ENCODE measurements at regions not wholly inside any gene's neighbourhood (a gene's known extent, or its start where the extent isn't known, plus 50 kb on each side); places are given as distances from the start of the nearest gene placed in this dataset.
A peak's percentile ranks its signal among the peaks of the same experiment; 100 is the strongest.

DNA sequence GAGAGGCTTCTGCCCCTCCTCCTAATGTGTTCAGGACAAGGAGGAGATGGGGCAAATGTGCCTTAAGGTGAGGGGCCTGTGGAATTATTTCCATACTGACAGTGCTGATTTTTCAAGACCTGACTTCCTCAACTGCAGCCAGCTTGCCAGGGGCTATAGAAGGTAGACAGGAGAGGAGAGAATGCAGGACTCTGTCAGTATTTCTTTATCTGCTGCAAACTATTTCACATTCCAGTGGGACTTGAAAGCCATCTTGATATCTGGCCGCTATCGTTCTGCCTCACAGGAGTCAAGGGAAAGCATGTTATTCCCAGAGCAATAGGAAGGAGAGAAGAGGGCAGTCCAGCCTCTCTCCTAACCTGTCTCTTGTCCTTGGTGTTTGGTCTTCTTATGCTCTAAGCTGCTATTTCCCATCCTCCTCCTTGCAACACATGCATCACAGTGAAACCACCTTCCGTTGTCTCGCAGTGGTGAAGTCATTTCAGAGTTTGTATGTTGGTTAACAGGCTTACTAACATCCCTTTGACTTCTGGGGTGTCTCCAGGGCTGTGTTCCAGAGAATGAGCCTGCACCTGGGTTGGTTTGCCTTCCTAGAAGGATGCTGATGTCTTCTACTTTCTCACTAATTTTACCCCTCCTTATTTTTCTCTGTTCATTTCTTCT is 95.1 kb upstream of the MRPS22 start:
- intact Hi-C loops (cut with DNase I; ENCODE audit: low total_unique reads): no loop called here
- DNase-seq (ENCODE audit: low spot score in 2 of 2): peak in 1 of 2 donors; percentile 62
- TF ChIP-seq, protein P1, sequence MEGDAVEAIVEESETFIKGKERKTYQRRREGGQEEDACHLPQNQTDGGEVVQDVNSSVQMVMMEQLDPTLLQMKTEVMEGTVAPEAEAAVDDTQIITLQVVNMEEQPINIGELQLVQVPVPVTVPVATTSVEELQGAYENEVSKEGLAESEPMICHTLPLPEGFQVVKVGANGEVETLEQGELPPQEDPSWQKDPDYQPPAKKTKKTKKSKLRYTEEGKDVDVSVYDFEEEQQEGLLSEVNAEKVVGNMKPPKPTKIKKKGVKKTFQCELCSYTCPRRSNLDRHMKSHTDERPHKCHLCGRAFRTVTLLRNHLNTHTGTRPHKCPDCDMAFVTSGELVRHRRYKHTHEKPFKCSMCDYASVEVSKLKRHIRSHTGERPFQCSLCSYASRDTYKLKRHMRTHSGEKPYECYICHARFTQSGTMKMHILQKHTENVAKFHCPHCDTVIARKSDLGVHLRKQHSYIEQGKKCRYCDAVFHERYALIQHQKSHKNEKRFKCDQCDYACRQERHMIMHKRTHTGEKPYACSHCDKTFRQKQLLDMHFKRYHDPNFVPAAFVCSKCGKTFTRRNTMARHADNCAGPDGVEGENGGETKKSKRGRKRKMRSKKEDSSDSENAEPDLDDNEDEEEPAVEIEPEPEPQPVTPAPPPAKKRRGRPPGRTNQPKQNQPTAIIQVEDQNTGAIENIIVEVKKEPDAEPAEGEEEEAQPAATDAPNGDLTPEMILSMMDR (IDR thresholded peaks at IDR 0.05): no peak
- no peak for TF ChIP-seq POLR2A (IDR thresholded peaks at IDR 0.05)
- 85 to 88% methylated on average over 4 of the region's 4 CpGs for whole genome bisulfite sequencing, 2 donors
- no peak overlapping the region for H3K4me3 ChIP-seq (ENCODE audit: low read depth, poor library complexity, severe bottlenecking)

DNA sequence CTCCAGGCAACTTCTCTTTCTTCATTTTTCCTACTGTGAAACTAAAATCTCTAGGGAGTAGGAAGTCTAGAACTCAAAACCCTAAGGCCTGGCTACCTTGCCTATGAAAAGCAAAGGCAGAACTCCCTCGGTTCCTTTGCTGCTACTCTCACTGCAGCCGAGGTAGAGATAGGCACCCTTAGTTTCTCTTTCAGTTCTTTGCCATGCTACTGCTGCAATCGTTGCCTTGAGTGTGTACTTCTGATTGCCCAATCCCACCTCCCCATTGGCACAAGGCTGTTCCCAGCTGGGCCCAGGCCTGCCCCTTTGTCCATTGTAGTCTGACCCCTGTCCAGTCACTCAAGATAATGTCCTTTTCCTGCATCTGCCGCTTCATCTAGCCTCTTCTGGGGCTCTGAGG is 92.3 kb upstream of the MRPS22 start:
- intact Hi-C loops (cut with DNase I; ENCODE audit: low total_unique reads): no loop called here
- TF ChIP-seq POLR2A (IDR thresholded peaks at IDR 0.05): no peak
- TF ChIP-seq, protein P1 (IDR thresholded peaks at IDR 0.05): no peak
- peak in 1 of 2 donors; percentile 40 for DNase-seq (ENCODE audit: low spot score in 2 of 2)
- 78 to 83% methylated on average over 4 of the region's 4 CpGs for WGBS, 2 donors
- no peak overlapping the region for H3K4me3 ChIP-seq (ENCODE audit: low read depth, poor library complexity, severe bottlenecking)

DNA sequence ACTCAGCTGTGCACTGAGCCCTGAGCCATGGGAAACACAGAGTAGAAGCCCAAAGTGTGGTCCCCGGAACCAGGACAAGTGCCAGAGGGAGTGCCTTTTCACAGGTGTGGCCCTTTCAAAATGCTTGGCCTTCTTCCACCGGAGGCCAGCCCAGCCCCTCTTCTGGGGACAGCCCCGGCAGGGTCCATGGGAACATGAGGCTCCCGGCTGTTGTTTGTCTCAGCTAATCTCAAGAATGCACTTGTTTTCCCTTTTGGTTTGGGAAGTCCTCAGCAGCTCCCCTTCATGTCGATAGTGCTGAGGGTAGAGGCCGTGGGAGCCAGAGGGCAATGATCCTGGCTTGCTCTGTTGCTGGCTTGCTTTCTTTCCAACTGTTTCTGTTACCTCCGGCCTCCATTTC is 91.1 kb upstream of the MRPS22 start:
- no peak overlapping the region for H3K4me3 ChIP-seq (ENCODE audit: low read depth, poor library complexity, severe bottlenecking)
- 65 to 73% methylated on average over 7 of the region's 7 CpGs for WGBS, 2 donors
- no peak for TF ChIP-seq POLR2A (IDR thresholded peaks at IDR 0.05)
- TF ChIP-seq, protein P1 (IDR thresholded peaks at IDR 0.05): no peak
- no peak for DNase-seq (ENCODE audit: low spot score in 2 of 2)
- intact Hi-C loops (cut with DNase I; ENCODE audit: low total_unique reads): no loop called here

DNA sequence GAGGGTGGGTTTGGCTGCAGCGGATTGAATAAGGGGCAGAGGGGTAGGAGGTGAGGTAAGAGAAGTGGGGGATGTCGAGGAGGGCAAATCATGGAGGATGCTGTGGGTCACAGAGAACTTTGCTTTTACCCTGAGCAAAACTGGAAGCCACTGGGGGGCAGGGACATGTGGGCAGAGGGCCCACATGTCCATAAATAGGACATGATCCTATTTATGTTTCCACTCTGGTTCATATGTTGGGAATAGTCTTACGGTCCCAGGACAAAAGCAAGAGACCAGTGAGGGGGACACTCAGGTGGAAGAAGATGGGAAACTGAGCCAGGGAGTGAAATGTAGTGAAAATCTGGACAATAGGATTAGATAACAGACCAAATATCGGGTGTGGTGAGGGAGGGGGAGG is 85.5 kb upstream of the MRPS22 start:
- TF ChIP-seq, protein P1 (IDR thresholded peaks at IDR 0.05): no peak
- TF ChIP-seq POLR2A (IDR thresholded peaks at IDR 0.05): no peak
- H3K4me3 ChIP-seq (ENCODE audit: low read depth, poor library complexity, severe bottlenecking): no peak overlapping the region
- DNase-seq (ENCODE audit: low spot score in 2 of 2): peak in 1 of 2 donors; percentile 32
- WGBS, 2 donors: 67 to 71% methylated on average over 4 of the region's 4 CpGs
- intact Hi-C loops (cut with DNase I; ENCODE audit: low total_unique reads): no loop called here

DNA sequence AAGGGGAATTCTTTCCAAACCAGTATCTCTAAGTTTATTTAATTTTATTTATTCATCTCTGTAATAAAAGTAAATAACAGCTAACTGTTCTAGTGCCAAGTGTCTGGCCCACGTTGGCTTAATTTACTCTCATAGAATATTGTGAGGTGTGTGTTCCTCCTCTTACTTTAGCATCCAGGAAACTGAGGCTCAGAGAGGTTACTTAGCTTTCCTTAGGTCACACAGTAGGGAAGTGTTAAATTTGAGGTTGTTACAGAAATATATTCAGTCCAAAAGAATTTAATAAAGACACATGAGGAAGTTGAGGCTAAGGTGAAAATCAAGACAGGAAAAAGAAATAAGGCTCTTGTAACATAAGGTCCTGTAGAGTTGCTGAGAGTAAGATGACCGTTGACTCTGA is 84.4 kb upstream of the MRPS22 start:
- no peak overlapping the region for H3K4me3 ChIP-seq (ENCODE audit: low read depth, poor library complexity, severe bottlenecking)
- DNase-seq (ENCODE audit: low spot score in 2 of 2): peak in 1 of 2 donors; percentile 9
- intact Hi-C loops (cut with DNase I; ENCODE audit: low total_unique reads): no loop called here
- WGBS, 2 donors: 81 to 84% methylated on average over 2 of the region's 2 CpGs
- TF ChIP-seq, protein P1 (IDR thresholded peaks at IDR 0.05): no peak
- TF ChIP-seq POLR2A (IDR thresholded peaks at IDR 0.05): no peak

DNA sequence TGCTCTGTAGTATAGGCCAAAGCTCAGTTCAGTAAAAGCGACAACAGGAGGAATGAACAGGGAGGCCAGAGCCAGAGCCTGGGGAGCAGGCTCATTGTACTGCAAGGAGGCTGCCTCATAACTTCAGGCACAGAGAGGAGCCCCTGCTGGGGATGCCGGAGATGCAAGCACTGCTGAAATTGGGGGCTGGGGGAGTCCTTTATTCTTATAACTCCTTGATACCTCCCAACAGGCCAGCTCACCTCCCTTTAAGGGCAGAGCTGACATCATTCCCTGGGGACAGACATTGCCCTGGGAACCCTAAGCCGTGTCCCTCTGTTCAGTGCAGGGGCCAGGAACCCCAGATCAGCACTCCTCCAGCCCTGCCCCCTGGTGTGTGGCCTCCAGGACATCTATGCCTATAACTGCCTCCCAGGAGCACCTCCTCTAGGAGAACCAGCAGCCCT is 83.8 kb upstream of the MRPS22 start:
- peak in 1 of 2 donors; percentile 52 for DNase-seq (ENCODE audit: low spot score in 2 of 2)
- TF ChIP-seq POLR2A (IDR thresholded peaks at IDR 0.05): no peak
- TF ChIP-seq, protein P1 (IDR thresholded peaks at IDR 0.05): no peak
- WGBS, 2 donors: 72 to 81% methylated on average over 2 to 3 of the region's 3 CpGs
- intact Hi-C loops (cut with DNase I; ENCODE audit: low total_unique reads): no loop called here
- H3K4me3 ChIP-seq (ENCODE audit: low read depth, poor library complexity, severe bottlenecking): no peak overlapping the region

Data from lower leg skin (tissue), 4 donors.